Hepatocyte (in vitro differentiated cells): ENCODE measurements at regions not wholly inside any gene's neighbourhood (a gene's known extent, or its start where the extent isn't known, plus 50 kb on each side); places are given as distances from the start of the nearest gene placed in this dataset.
A peak's percentile ranks its signal among the peaks of the same experiment; 100 is the strongest.

ENCODE experiments used
- DNase-seq: peaks from one replicate; pipeline ENCODE4 v3.0.0-alpha.2; 2016; ENCODE audit warnings: low spot score
- H2AFZ ChIP-seq: fragments of 200-600 bp; sonication (generic); 2 replicates; pipeline ENCODE4 v1.6.0; 2016; ENCODE audit warnings: antibody characterized with exemption, mild to moderate bottlenecking
- H3K27ac ChIP-seq: fragments of 200-600 bp; sonication (generic); 2 replicates; pipeline ENCODE4 v1.5.1; 2016; ENCODE audit warnings: mild to moderate bottlenecking
- H3K27me3 ChIP-seq: fragments of 200-600 bp; sonication (generic); 2 replicates; pipeline ENCODE4 v1.6.1; 2016
- H3K36me3 ChIP-seq: fragments of 200-600 bp; sonication (generic); replicated peaks from 2 replicates; pipeline ENCODE4 v1.5.1; 2016; ENCODE audit warnings: low read depth; ENCODE audit not compliant: insufficient read depth
- H3K4me1 ChIP-seq: fragments of 200-600 bp; sonication (generic); 2 replicates; pipeline ENCODE4 v1.5.1; 2016; ENCODE audit warnings: mild to moderate bottlenecking, moderate library complexity; ENCODE audit not compliant: insufficient read depth
- H3K4me2 ChIP-seq: fragments of 200-600 bp; sonication (generic); 2 replicates; pipeline ENCODE4 v1.6.0; 2016
- H3K4me3 ChIP-seq: fragments of 200-600 bp; sonication (generic); 2 replicates; pipeline ENCODE4 v1.5.1; 2016; ENCODE audit warnings: mild to moderate bottlenecking
- H3K79me2 ChIP-seq: fragments of 200-600 bp; sonication (generic); 2 replicates; pipeline ENCODE4 v1.6.0; 2017; ENCODE audit warnings: mild to moderate bottlenecking
- H3K9me2 ChIP-seq: fragments of 200-600 bp; sonication (generic); replicated peaks from 2 replicates; pipeline ENCODE4 v1.6.0; 2017; ENCODE audit warnings: mild to moderate bottlenecking; ENCODE audit not compliant: insufficient read depth
- H3K9me3 ChIP-seq: fragments of 200-600 bp; sonication (generic); 2 replicates; pipeline ENCODE4 v1.5.1; 2016; ENCODE audit warnings: low read depth, mild to moderate bottlenecking
- H4K20me1 ChIP-seq: fragments of 200-600 bp; sonication (generic); 2 replicates; pipeline ENCODE4 v1.6.0; 2016; ENCODE audit warnings: mild to moderate bottlenecking; ENCODE audit not compliant: insufficient read depth, poor library complexity, severe bottlenecking
- EZH2 ChIP-seq: fragments of 200-600 bp; sonication (generic); IDR thresholded peaks from 2 replicates; pipeline ENCODE4 v1.6.1; 2016; ENCODE audit warnings: antibody characterized with exemption, mild to moderate bottlenecking, borderline replicate concordance
- EZH2phosphoT487 ChIP-seq: fragments of 200-600 bp; sonication (generic); IDR thresholded peaks from one replicate; pipeline ENCODE4 v1.6.1; 2018; ENCODE audit warnings: antibody characterized with exemption, mild to moderate bottlenecking, low read depth, moderate library complexity; ENCODE audit not compliant: unreplicated experiment, severe bottlenecking
- WGBS: methylation state at CpG from one replicate; pipeline ENCODE4 v1.1.6; 2016; ENCODE audit warnings: low lambda C conversion rate; ENCODE audit errors: missing lambda C conversion rate; 5-methylcytosine and 5-hydroxymethylcytosine counted together
- TF ChIP-seq, protein P1 (sequence below): fragments of 200-600 bp; sonication (generic); IDR thresholded peaks from 2 replicates; pipeline ENCODE4 v1.5.1; 2016; ENCODE audit warnings: antibody characterized with exemption, mild to moderate bottlenecking; ENCODE audit not compliant: poor library complexity

DNA sequence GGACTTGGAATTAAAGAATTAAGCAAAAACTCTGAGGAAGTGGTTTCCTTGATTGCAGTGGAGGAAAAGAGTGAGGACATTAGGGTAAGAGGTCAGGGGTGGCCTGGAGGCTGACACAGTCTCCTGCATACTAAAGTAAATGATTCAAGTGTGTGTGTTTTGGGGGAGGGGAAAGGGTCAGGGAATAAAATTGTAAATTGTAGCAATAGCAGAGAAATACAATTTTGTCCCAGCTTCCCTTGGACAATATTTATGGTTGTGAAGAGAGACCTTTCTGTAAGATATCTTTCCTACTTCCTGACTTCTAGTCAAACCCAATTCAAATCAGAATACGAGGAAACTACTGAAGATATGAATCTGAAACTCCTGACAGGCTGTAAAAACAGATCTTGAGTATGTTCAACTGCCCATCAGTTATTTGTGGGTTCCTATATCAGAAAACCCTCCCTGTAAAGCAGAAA is 143.4 kb upstream of the HMGN3 start:
- Histone ChIP-seq H3K4me3 (no peak overlapping the region), H3K36me3 (no peaks in the 10 kb centered on the region), H2AFZ (peak overlapping the region; percentile 8), H3K9me3 (no peaks in the 10 kb centered on the region), H4K20me1 (no peaks in the 10 kb centered on the region), H3K4me2 (no peak overlapping the region), H3K27ac (peak overlapping the region; percentile 53), H3K27me3 (no peaks in the 10 kb centered on the region), H3K79me2 (no peaks in the 10 kb centered on the region), H3K9me2 (no peaks in the 10 kb centered on the region), H3K4me1 (peaks cover 21% of the 10 kb centered on the region)
- TF ChIP-seq EZH2, result no peak
- TF ChIP-seq, protein P1, sequence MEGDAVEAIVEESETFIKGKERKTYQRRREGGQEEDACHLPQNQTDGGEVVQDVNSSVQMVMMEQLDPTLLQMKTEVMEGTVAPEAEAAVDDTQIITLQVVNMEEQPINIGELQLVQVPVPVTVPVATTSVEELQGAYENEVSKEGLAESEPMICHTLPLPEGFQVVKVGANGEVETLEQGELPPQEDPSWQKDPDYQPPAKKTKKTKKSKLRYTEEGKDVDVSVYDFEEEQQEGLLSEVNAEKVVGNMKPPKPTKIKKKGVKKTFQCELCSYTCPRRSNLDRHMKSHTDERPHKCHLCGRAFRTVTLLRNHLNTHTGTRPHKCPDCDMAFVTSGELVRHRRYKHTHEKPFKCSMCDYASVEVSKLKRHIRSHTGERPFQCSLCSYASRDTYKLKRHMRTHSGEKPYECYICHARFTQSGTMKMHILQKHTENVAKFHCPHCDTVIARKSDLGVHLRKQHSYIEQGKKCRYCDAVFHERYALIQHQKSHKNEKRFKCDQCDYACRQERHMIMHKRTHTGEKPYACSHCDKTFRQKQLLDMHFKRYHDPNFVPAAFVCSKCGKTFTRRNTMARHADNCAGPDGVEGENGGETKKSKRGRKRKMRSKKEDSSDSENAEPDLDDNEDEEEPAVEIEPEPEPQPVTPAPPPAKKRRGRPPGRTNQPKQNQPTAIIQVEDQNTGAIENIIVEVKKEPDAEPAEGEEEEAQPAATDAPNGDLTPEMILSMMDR, result no peak
- no peak for TF ChIP-seq EZH2phosphoT487
- peak; percentile 20 for DNase-seq
- 38% methylated on average over 1 of the region's 1 CpG for WGBS

- no peaks in the 10 kb centered on the region for H4K20me1 ChIP-seq
- no peaks in the 10 kb centered on the region for H3K27me3 ChIP-seq
- no peak for TF ChIP-seq EZH2
- TF ChIP-seq, protein P1, result no peak
- no peak for TF ChIP-seq EZH2phosphoT487
- no peaks in the 10 kb centered on the region for H3K79me2 ChIP-seq
- H3K36me3 ChIP-seq, result no peaks in the 10 kb centered on the region
- H3K9me3 ChIP-seq, result no peaks in the 10 kb centered on the region
- H3K9me2 ChIP-seq, result no peaks in the 10 kb centered on the region
- H3K4me3 ChIP-seq, result no peak overlapping the region
- peaks cover 21% of the 10 kb centered on the region for H3K4me1 ChIP-seq
- H3K27ac ChIP-seq, result no peak overlapping the region
- no peak overlapping the region for H3K4me2 ChIP-seq
- WGBS, result 96% methylated on average over 1 of the region's 1 CpG
- no peak overlapping the region for H2AFZ ChIP-seq
- no peak for DNase-seq
These were observed 142.6 kb upstream of the HMGN3 start for GRCh38 chr6:79377047-79377446.

- no peaks in the 10 kb centered on the region for H3K9me3 ChIP-seq
- H3K79me2 ChIP-seq, result no peaks in the 10 kb centered on the region
- no peak overlapping the region for H3K4me2 ChIP-seq
- no peaks in the 10 kb centered on the region for H3K27me3 ChIP-seq
- 78% methylated on average over 3 of the region's 3 CpGs for WGBS
- no peak overlapping the region for H3K27ac ChIP-seq
- DNase-seq, result no peak
- TF ChIP-seq, protein P1, result no peak
- TF ChIP-seq EZH2 (no peak), EZH2phosphoT487 (no peak)
- H4K20me1 ChIP-seq, result no peaks in the 10 kb centered on the region
- peak overlapping the region; percentile 8 for H2AFZ ChIP-seq
- H3K9me2 ChIP-seq, result no peaks in the 10 kb centered on the region
- no peak overlapping the region for H3K4me3 ChIP-seq
- H3K36me3 ChIP-seq, result no peaks in the 10 kb centered on the region
- peaks cover 21% of the 10 kb centered on the region for H3K4me1 ChIP-seq
These were observed 141.3 kb upstream of the HMGN3 start for GRCh38 chr6:79375635-79376337.
